Esophagus muscularis mucosa (tissue), 3 donors: ENCODE measurements at regions not wholly inside any gene's neighbourhood (a gene's known extent, or its start where the extent isn't known, plus 50 kb on each side); places are given as distances from the start of the nearest gene placed in this dataset.

Experiments used
- CTCF ChIP-seq, 3 experiments: fragments of 200-600 bp in 2 of 3; fragments of 450-650 bp in 1 of 3; sonication (generic) in 2 of 3; IDR thresholded peaks; one replicate each; pipeline ENCODE4 v1.5.1; 2017 to 2019; ENCODE audit warnings: antibody characterized with exemption in 3 of 3, mild to moderate bottlenecking in 2 of 3, moderate library complexity in 1 of 3
- EP300 ChIP-seq: sonication (generic); formaldehyde crosslinking; IDR thresholded peaks from one replicate; pipeline ENCODE4 v1.6.1; 2017; ENCODE audit warnings: antibody characterized with exemption

- TF ChIP-seq CTCF (IDR thresholded peaks at IDR 0.05), result no peak
- TF ChIP-seq EP300, result no peak
Measured at GRCh38 chr20:7361321-7361720, 578.9 kb downstream of the HAO1 start.
